Bronchial epithelial cell (primary cell): ENCODE measurements at regions not wholly inside any gene's neighbourhood (a gene's known extent, or its start where the extent isn't known, plus 50 kb on each side); places are given as distances from the start of the nearest gene placed in this dataset.
"Not testable (repeated sequence)": the region's sequence is repeated elsewhere in the genome, so short reads cannot be mapped to it uniquely, and the experiment has no call there.

ENCODE experiments used
- DNase-seq: peaks from one replicate; pipeline ENCODE4 v3.0.0-alpha.2; 2010; ENCODE audit warnings: low read depth
- FAIRE-seq: peaks from 2 replicates; lab custom pipeline; 2011; peaks lifted over from hg19 to GRCh38; lab: Jason Lieb, UNC
- H3K27me3 ChIP-seq: 2 replicates; pipeline ENCODE4 v1.5.1; 2011; ENCODE audit warnings: low read length; ENCODE audit not compliant: control insufficient read depth, insufficient read depth
- H3K36me3 ChIP-seq: 2 replicates; pipeline ENCODE4 v1.5.1; 2011; ENCODE audit warnings: low read length; ENCODE audit not compliant: control insufficient read depth, insufficient read depth
- H3K4me3 ChIP-seq: 2 replicates; pipeline ENCODE4 v1.5.1; 2011; ENCODE audit warnings: mild to moderate bottlenecking, low read depth, low read length, control low read depth
- CTCF ChIP-seq: IDR thresholded peaks from 2 replicates; pipeline ENCODE4 v1.5.1; 2011; ENCODE audit warnings: mild to moderate bottlenecking, moderate library complexity, low read length, control low read depth, inconsistent platforms; ENCODE audit not compliant: insufficient read depth, severe bottlenecking

GRCh38 chr2:194301946-194302345, 1355.1 kb upstream of the SLC39A10 start:
- H3K36me3 ChIP-seq = no peaks in the 10 kb centered on the region
- FAIRE-seq = no peak
- H3K4me3 ChIP-seq = no peak overlapping the region
- no peak for TF ChIP-seq CTCF
- DNase-seq = no peak
- no peaks in the 10 kb centered on the region for H3K27me3 ChIP-seq

GRCh38 chr2:194294156-194294555, 1362.9 kb upstream of the SLC39A10 start:
- FAIRE-seq = no peak
- no peaks in the 10 kb centered on the region for H3K27me3 ChIP-seq
- H3K36me3 ChIP-seq = no peaks in the 10 kb centered on the region
- H3K4me3 ChIP-seq = no peak overlapping the region
- no peak for TF ChIP-seq CTCF
- no peak for DNase-seq

- H3K4me3 ChIP-seq = no peak overlapping the region
- H3K27me3 ChIP-seq = no peaks in the 10 kb centered on the region
- DNase-seq = no peak
- TF ChIP-seq CTCF = no peak
- no peak for FAIRE-seq
- H3K36me3 ChIP-seq = no peaks in the 10 kb centered on the region
Measured at GRCh38 chr2:194291104-194291503, 1365.9 kb upstream of the SLC39A10 start.

- H3K4me3 ChIP-seq = no peak overlapping the region
- TF ChIP-seq CTCF = no peak
- DNase-seq = no peak
- no peaks in the 10 kb centered on the region for H3K27me3 ChIP-seq
- FAIRE-seq = no peak
- H3K36me3 ChIP-seq = no peaks in the 10 kb centered on the region
Measured at GRCh38 chr2:194289712-194290346, 1367.2 kb upstream of the SLC39A10 start.

- not testable (repeated sequence) for H3K36me3 ChIP-seq, DNase-seq, H3K27me3 ChIP-seq, H3K4me3 ChIP-seq, FAIRE-seq
Measured at GRCh38 chr2:194276667-194277066, 1380.4 kb upstream of the SLC39A10 start.

- Histone ChIP-seq H3K4me3 (no peak overlapping the region), H3K36me3 (no peaks in the 10 kb centered on the region), H3K27me3 (no peaks in the 10 kb centered on the region)
- FAIRE-seq (no peak), DNase-seq (no peak)
- TF ChIP-seq CTCF = no peak
Measured at GRCh38 chr2:194271293-194271961, 1385.6 kb upstream of the SLC39A10 start.
